ENCODE measurements at regions not wholly inside any gene's neighbourhood (a gene's known extent, or its start where the extent isn't known, plus 50 kb on each side); places are given as distances from the start of the nearest gene placed in this dataset.

- H3K36me3 ChIP-seq (ENCODE audit: control insufficient read depth, insufficient read depth, low read length), result no peaks in the 10 kb centered on the region
- DNase-seq (ENCODE audit: low read depth), result no peak
- no peak for TF ChIP-seq CTCF (IDR thresholded peaks at IDR 0.05; ENCODE audit: insufficient read depth, low read length, poor library complexity, severe bottlenecking)
Observed at GRCh38 chr20:40283689-40284088, 405.3 kb downstream of the MAFB start.

GRCh38 chr20:40282941-40283340 lies 406.1 kb downstream of the MAFB start:
- Histone ChIP-seq H3K36me3 (ENCODE audit: control insufficient read depth, insufficient read depth, low read length) (no peaks in the 10 kb centered on the region), H3K4me3 (ENCODE audit: low read depth, low read length) (no peak overlapping the region), H3K27me3 (ENCODE audit: control insufficient read depth, insufficient read depth, low read length) (no peaks in the 10 kb centered on the region)
- no peak for DNase-seq (ENCODE audit: low read depth)
- no peak for TF ChIP-seq CTCF (IDR thresholded peaks at IDR 0.05; ENCODE audit: insufficient read depth, low read length, poor library complexity, severe bottlenecking)

More at GRCh38 chr20:40283689-40284088, 405.3 kb downstream of the MAFB start:
- Histone ChIP-seq H3K27me3 (ENCODE audit: control insufficient read depth, insufficient read depth, low read length) (no peaks in the 10 kb centered on the region), H3K4me3 (ENCODE audit: low read depth, low read length) (no peak overlapping the region)

GRCh38 chr20:40282541-40282940 lies 406.5 kb downstream of the MAFB start:
- no peaks in the 10 kb centered on the region for H3K36me3 ChIP-seq (ENCODE audit: control insufficient read depth, insufficient read depth, low read length)
- H3K4me3 ChIP-seq (ENCODE audit: low read depth, low read length), result no peak overlapping the region
- no peak for DNase-seq (ENCODE audit: low read depth)
- H3K27me3 ChIP-seq (ENCODE audit: control insufficient read depth, insufficient read depth, low read length), result no peaks in the 10 kb centered on the region
- TF ChIP-seq CTCF (IDR thresholded peaks at IDR 0.05; ENCODE audit: insufficient read depth, low read length, poor library complexity, severe bottlenecking), result no peak

DNA sequence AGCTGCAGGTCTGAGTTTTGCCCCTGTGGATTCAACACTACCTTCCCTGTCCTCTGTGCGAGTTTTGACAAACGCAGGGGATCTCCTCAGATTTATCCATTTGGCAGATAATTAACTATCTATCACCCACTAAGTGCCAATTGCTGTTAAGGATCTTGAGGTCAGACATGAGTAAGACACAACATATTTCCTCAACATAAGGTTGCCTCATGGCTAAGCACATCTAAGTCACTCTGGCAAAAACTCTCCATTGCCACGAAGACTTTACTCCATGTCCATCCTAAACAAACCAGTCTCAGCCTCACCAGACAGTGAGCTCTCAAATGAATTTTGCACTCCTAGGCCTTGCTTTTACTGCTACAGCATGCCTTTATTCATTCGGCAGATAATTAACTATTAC lies 408.4 kb downstream of the MAFB start:
- Histone ChIP-seq H3K4me3 (ENCODE audit: low read depth, low read length) (no peak overlapping the region), H3K36me3 (ENCODE audit: control insufficient read depth, insufficient read depth, low read length) (no peaks in the 10 kb centered on the region), H3K27me3 (ENCODE audit: control insufficient read depth, insufficient read depth, low read length) (no peaks in the 10 kb centered on the region)
- DNase-seq (ENCODE audit: low read depth), result no peak
- TF ChIP-seq CTCF (IDR thresholded peaks at IDR 0.05; ENCODE audit: insufficient read depth, low read length, poor library complexity, severe bottlenecking), result no peak

- TF ChIP-seq CTCF (IDR thresholded peaks at IDR 0.05; ENCODE audit: insufficient read depth, low read length, poor library complexity, severe bottlenecking), result no peak
- Histone ChIP-seq H3K36me3 (ENCODE audit: control insufficient read depth, insufficient read depth, low read length) (no peaks in the 10 kb centered on the region), H3K27me3 (ENCODE audit: control insufficient read depth, insufficient read depth, low read length) (no peaks in the 10 kb centered on the region), H3K4me3 (ENCODE audit: low read depth, low read length) (no peak overlapping the region)
- peak; percentile 28 for DNase-seq (ENCODE audit: low read depth)
Observed at GRCh38 chr20:40279390-40279789, 409.6 kb downstream of the MAFB start.

DNA sequence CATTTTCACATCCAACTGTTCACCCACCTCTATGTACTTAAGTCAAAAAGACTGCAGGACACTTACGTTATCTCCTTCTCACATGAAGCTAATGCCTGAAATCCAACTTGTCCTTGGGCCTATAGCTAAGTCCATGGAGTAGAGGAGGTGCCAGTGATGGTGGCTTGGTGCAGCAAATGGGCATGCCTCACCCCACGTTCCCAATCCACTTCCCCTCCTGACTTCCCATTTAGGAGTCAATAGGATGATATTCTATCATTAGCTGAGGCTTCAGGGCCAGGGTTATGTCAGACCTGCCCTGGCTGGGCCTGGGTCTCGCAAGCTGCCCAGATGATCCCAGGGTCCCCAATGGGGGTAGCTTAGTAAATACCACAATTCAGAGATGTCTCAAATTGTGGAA lies 410.4 kb downstream of the MAFB start:
- Histone ChIP-seq H3K27me3 (ENCODE audit: control insufficient read depth, insufficient read depth, low read length) (no peaks in the 10 kb centered on the region), H3K36me3 (ENCODE audit: control insufficient read depth, insufficient read depth, low read length) (no peaks in the 10 kb centered on the region), H3K4me3 (ENCODE audit: low read depth, low read length) (no peak overlapping the region)
- DNase-seq (ENCODE audit: low read depth), result no peak
- no peak for TF ChIP-seq CTCF (IDR thresholded peaks at IDR 0.05; ENCODE audit: insufficient read depth, low read length, poor library complexity, severe bottlenecking)

All from kidney epithelial cell (primary cell).